C4-2B (cell line): ENCODE measurements at regions not wholly inside any gene's neighbourhood (a gene's known extent, or its start where the extent isn't known, plus 50 kb on each side); places are given as distances from the start of the nearest gene placed in this dataset.

Experiments used
- ZFX ChIP-seq: fragments of 450-650 bp; IDR thresholded peaks from 2 replicates; pipeline ENCODE4 v1.6.1; 2017
- TF ChIP-seq, protein P1 (sequence below): fragments of 450-650 bp; conservative IDR thresholded peaks from 2 replicates; pipeline ENCODE4 v1.5.1; 2017; ENCODE audit warnings: mild to moderate bottlenecking

- TF ChIP-seq, protein P1, sequence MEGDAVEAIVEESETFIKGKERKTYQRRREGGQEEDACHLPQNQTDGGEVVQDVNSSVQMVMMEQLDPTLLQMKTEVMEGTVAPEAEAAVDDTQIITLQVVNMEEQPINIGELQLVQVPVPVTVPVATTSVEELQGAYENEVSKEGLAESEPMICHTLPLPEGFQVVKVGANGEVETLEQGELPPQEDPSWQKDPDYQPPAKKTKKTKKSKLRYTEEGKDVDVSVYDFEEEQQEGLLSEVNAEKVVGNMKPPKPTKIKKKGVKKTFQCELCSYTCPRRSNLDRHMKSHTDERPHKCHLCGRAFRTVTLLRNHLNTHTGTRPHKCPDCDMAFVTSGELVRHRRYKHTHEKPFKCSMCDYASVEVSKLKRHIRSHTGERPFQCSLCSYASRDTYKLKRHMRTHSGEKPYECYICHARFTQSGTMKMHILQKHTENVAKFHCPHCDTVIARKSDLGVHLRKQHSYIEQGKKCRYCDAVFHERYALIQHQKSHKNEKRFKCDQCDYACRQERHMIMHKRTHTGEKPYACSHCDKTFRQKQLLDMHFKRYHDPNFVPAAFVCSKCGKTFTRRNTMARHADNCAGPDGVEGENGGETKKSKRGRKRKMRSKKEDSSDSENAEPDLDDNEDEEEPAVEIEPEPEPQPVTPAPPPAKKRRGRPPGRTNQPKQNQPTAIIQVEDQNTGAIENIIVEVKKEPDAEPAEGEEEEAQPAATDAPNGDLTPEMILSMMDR: no peak
- no peak for TF ChIP-seq ZFX
Measured at GRCh38 chr13:37484056-37484455, 114.5 kb downstream of the POSTN start.
